ENCODE measurements at regions not wholly inside any gene's neighbourhood (a gene's known extent, or its start where the extent isn't known, plus 50 kb on each side); places are given as distances from the start of the nearest gene placed in this dataset.
A peak's percentile ranks its signal among the peaks of the same experiment; 100 is the strongest.

- in situ Hi-C loops (cut with MboI; ENCODE audit: low pct_unique_long_range_greater_than_20kb, low sequenced_read_pairs), result no loop called here
Measured at GRCh38 chr20:11086970-11087369, 413.2 kb upstream of the JAG1 start.

GRCh38 chr20:11090751-11091150 is 417.0 kb upstream of the JAG1 start:
- no peak for DNase-seq
- in situ Hi-C loops (cut with MboI; ENCODE audit: low pct_unique_long_range_greater_than_20kb, low sequenced_read_pairs), result no loop called here

More at GRCh38 chr20:11086970-11087369, 413.2 kb upstream of the JAG1 start:
- no peak for DNase-seq

GRCh38 chr20:11091511-11091910 is 417.7 kb upstream of the JAG1 start:
- DNase-seq, result no peak
- in situ Hi-C loops (cut with MboI; ENCODE audit: low pct_unique_long_range_greater_than_20kb, low sequenced_read_pairs), result no loop called here

GRCh38 chr20:11092151-11092550 is 418.4 kb upstream of the JAG1 start:
- in situ Hi-C loops (cut with MboI; ENCODE audit: low pct_unique_long_range_greater_than_20kb, low sequenced_read_pairs), result no loop called here
- no peak for DNase-seq

GRCh38 chr20:11094196-11094595 is 420.4 kb upstream of the JAG1 start:
- in situ Hi-C loops (cut with MboI; ENCODE audit: low pct_unique_long_range_greater_than_20kb, low sequenced_read_pairs), result no loop called here
- DNase-seq, result no peak

GRCh38 chr20:11094711-11095110 is 420.9 kb upstream of the JAG1 start:
- DNase-seq, result no peak
- in situ Hi-C loops (cut with MboI; ENCODE audit: low pct_unique_long_range_greater_than_20kb, low sequenced_read_pairs), result no loop called here

GRCh38 chr20:11098888-11099287 is 425.1 kb upstream of the JAG1 start:
- in situ Hi-C loops (cut with MboI; ENCODE audit: low pct_unique_long_range_greater_than_20kb, low sequenced_read_pairs), result no loop called here
- no peak for DNase-seq

- DNase-seq, result peak; percentile 4
- in situ Hi-C loops (cut with MboI; ENCODE audit: low pct_unique_long_range_greater_than_20kb, low sequenced_read_pairs), result no loop called here
Measured at GRCh38 chr20:11101243-11101642, 427.4 kb upstream of the JAG1 start.

GRCh38 chr20:11101696-11102095 is 427.9 kb upstream of the JAG1 start:
- in situ Hi-C loops (cut with MboI; ENCODE audit: low pct_unique_long_range_greater_than_20kb, low sequenced_read_pairs), result no loop called here
- no peak for DNase-seq

GRCh38 chr20:11103866-11104265 is 430.1 kb upstream of the JAG1 start:
- in situ Hi-C loops (cut with MboI; ENCODE audit: low pct_unique_long_range_greater_than_20kb, low sequenced_read_pairs), result no loop called here

GRCh38 chr20:11108102-11108810 is 434.5 kb upstream of the JAG1 start:
- no peak for DNase-seq

More at GRCh38 chr20:11103866-11104265, 430.1 kb upstream of the JAG1 start:
- DNase-seq, result no peak

GRCh38 chr20:11110535-11110934 is 436.7 kb upstream of the JAG1 start:
- DNase-seq, result no peak
- in situ Hi-C loops (cut with MboI; ENCODE audit: low pct_unique_long_range_greater_than_20kb, low sequenced_read_pairs), result no loop called here

More at GRCh38 chr20:11108102-11108810, 434.5 kb upstream of the JAG1 start:
- in situ Hi-C loops (cut with MboI; ENCODE audit: low pct_unique_long_range_greater_than_20kb, low sequenced_read_pairs), result no loop called here

- in situ Hi-C loops (cut with MboI; ENCODE audit: low pct_unique_long_range_greater_than_20kb, low sequenced_read_pairs), result no loop called here
Measured at GRCh38 chr20:11111191-11111590, 437.4 kb upstream of the JAG1 start.

GRCh38 chr20:11112832-11113231 is 439.0 kb upstream of the JAG1 start:
- DNase-seq, result no peak
- in situ Hi-C loops (cut with MboI; ENCODE audit: low pct_unique_long_range_greater_than_20kb, low sequenced_read_pairs), result no loop called here

More at GRCh38 chr20:11111191-11111590, 437.4 kb upstream of the JAG1 start:
- DNase-seq, result no peak

GRCh38 chr20:11114382-11114781 is 440.6 kb upstream of the JAG1 start:
- in situ Hi-C loops (cut with MboI; ENCODE audit: low pct_unique_long_range_greater_than_20kb, low sequenced_read_pairs), result no loop called here
- no peak for DNase-seq

GRCh38 chr20:11117808-11118528 is 444.2 kb upstream of the JAG1 start:
- in situ Hi-C loops (cut with MboI; ENCODE audit: low pct_unique_long_range_greater_than_20kb, low sequenced_read_pairs), result no loop called here
- DNase-seq, result no peak

- in situ Hi-C loops (cut with MboI; ENCODE audit: low pct_unique_long_range_greater_than_20kb, low sequenced_read_pairs), result no loop called here
- DNase-seq, result no peak
Measured at GRCh38 chr20:11118802-11119380, 445.1 kb upstream of the JAG1 start.

GRCh38 chr20:11119573-11119972 is 445.8 kb upstream of the JAG1 start:
- no peak for DNase-seq
- in situ Hi-C loops (cut with MboI; ENCODE audit: low pct_unique_long_range_greater_than_20kb, low sequenced_read_pairs), result no loop called here

GRCh38 chr20:11120431-11120830 is 446.6 kb upstream of the JAG1 start:
- DNase-seq, result no peak
- in situ Hi-C loops (cut with MboI; ENCODE audit: low pct_unique_long_range_greater_than_20kb, low sequenced_read_pairs), result no loop called here

- in situ Hi-C loops (cut with MboI; ENCODE audit: low pct_unique_long_range_greater_than_20kb, low sequenced_read_pairs), result no loop called here
- peak; percentile 32 for DNase-seq
Measured at GRCh38 chr20:11124849-11125505, 451.2 kb upstream of the JAG1 start.

Measured in KBM-7 (cell line).